ENCODE measurements at regions not wholly inside any gene's neighbourhood (a gene's known extent, or its start where the extent isn't known, plus 50 kb on each side); places are given as distances from the start of the nearest gene placed in this dataset.

DNA sequence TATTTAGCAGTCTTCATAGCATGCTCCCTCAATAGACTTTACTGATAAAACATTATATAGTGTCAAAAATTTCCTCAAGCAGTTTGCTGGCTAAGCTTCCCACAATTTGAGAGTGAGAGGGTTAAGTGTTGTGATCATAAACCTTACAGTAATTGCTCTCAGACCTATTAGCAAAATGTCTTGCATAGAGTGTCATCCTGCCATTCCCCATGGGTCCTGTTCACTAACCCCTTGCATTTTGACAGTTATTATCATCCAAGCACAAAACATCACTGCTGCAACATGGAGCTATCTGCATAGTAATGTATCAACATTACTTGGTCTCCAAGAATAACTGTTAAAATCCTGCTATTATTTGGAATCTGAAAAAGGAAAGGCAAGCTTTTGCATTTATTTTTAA, 196.1 kb upstream of the GK2 start:
- TF ChIP-seq, protein P1, sequence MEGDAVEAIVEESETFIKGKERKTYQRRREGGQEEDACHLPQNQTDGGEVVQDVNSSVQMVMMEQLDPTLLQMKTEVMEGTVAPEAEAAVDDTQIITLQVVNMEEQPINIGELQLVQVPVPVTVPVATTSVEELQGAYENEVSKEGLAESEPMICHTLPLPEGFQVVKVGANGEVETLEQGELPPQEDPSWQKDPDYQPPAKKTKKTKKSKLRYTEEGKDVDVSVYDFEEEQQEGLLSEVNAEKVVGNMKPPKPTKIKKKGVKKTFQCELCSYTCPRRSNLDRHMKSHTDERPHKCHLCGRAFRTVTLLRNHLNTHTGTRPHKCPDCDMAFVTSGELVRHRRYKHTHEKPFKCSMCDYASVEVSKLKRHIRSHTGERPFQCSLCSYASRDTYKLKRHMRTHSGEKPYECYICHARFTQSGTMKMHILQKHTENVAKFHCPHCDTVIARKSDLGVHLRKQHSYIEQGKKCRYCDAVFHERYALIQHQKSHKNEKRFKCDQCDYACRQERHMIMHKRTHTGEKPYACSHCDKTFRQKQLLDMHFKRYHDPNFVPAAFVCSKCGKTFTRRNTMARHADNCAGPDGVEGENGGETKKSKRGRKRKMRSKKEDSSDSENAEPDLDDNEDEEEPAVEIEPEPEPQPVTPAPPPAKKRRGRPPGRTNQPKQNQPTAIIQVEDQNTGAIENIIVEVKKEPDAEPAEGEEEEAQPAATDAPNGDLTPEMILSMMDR (IDR thresholded peaks at IDR 0.05; ENCODE audit: poor library complexity), result no peak
- TF ChIP-seq EZH2 (IDR thresholded peaks at IDR 0.05; ENCODE audit: borderline replicate concordance) (no peak), EZH2phosphoT487 (IDR thresholded peaks at IDR 0.05; ENCODE audit: low read depth, severe bottlenecking, unreplicated experiment) (no peak)

Data from hepatocyte (in vitro differentiated cells).